Embryonic facial prominence (tissue), 1 donor: ENCODE measurements at regions not wholly inside any gene's neighbourhood (a gene's known extent, or its start where the extent isn't known, plus 50 kb on each side); places are given as distances from the start of the nearest gene placed in this dataset.

Source experiments
- DNase-seq: peaks from one replicate; pipeline ENCODE4 v3.0.0-alpha.2; 2016; ENCODE audit errors: extremely low spot score

- DNase-seq, result no peak
Measured at GRCh38 chr17:83144421-83145357, 65.3 kb downstream of the METRNL start.

- no peak for DNase-seq
Measured at GRCh38 chr17:83145358-83145738, 65.9 kb downstream of the METRNL start.

- DNase-seq, result no peak
Measured at GRCh38 chr17:83145831-83146230, 66.4 kb downstream of the METRNL start.

- DNase-seq, result no peak
Measured at GRCh38 chr17:83146347-83146746, 66.9 kb downstream of the METRNL start.

GRCh38 chr17:83147280-83147679 is 67.9 kb downstream of the METRNL start:
- DNase-seq, result no peak

- no peak for DNase-seq
Measured at GRCh38 chr17:83148317-83149028, 69.1 kb downstream of the METRNL start.

GRCh38 chr17:83149029-83149725 is 69.8 kb downstream of the METRNL start:
- DNase-seq, result no peak

- DNase-seq, result no peak
Measured at GRCh38 chr17:83149761-83150251, 70.4 kb downstream of the METRNL start.

- DNase-seq, result no peak
Measured at GRCh38 chr17:83150369-83151055, 71.1 kb downstream of the METRNL start.

- no peak for DNase-seq
Measured at GRCh38 chr17:83151056-83151441, 71.6 kb downstream of the METRNL start.

- DNase-seq, result no peak
Measured at GRCh38 chr17:83151442-83152226, 72.2 kb downstream of the METRNL start.

- DNase-seq, result no peak
Measured at GRCh38 chr17:83152227-83152744, 72.9 kb downstream of the METRNL start.

GRCh38 chr17:83152745-83153611 is 73.6 kb downstream of the METRNL start:
- DNase-seq, result no peak

- no peak for DNase-seq
Measured at GRCh38 chr17:83153681-83154310, 74.4 kb downstream of the METRNL start.

- DNase-seq, result no peak
Measured at GRCh38 chr17:83154311-83155127, 75.1 kb downstream of the METRNL start.

- DNase-seq, result peak; percentile 74
Measured at GRCh38 chr17:83155128-83156121, 76.0 kb downstream of the METRNL start.

- DNase-seq, result no peak
Measured at GRCh38 chr17:83156408-83156807, 77.0 kb downstream of the METRNL start.
